ENCODE measurements at regions not wholly inside any gene's neighbourhood (a gene's known extent, or its start where the extent isn't known, plus 50 kb on each side); places are given as distances from the start of the nearest gene placed in this dataset.

DNA sequence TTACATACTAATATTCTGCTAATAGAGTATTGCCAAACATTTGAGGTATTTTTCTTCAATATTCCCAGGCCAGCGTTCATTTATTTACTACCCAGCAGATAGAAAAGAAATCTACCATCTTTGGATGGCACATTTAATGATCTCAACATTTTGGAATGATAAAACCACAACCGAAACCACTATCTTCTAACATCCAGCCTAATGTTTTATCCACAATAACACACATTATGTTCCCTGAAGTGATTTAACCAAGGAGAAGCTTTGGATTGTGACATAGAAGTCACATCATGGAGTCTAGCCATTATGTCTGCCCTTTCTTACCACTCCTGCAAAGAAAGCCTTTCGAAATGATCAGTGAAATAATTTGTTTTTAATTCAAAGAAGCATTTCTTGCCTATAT, 497.1 kb upstream of the PLXNA2 start:
- DNase-seq: no peak

DNA sequence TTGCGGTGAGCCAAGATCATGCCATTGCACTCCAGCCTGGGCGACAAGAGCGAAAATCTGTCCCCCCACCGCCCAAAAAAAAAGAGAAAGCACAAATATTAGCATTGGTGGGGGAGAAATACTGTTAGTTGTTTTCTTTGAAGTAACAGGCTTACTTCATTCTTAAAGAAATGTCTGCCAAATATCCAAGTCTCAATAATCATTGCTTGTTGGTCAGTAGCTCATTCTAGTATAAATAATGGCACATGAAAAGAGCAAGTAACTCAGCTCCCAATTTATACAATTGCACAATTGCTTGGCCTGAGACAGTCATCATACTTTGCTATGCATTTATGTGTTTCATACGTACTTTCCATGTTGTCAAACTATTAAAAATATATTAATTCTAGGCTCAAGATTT, 499.2 kb upstream of the PLXNA2 start:
- DNase-seq: no peak

DNA sequence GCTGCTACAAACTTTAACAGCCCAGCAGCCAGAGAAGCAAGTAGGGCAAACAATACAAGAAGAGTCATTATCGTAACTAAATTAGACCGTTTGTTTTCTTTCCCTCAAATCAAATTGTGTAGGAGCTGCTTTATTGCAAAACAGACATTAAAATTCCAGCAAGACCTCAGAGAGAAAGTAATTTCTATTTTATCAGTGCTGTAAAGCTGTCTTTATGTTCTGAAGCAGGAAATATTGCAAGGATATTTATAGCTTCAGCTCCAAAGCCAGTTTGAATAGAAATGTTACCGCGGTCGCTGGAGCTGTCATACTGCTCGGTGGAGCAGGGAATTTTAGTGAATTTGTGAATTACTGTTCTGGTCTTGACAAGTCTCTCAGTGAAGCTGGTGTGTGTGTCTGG, 503.8 kb upstream of the PLXNA2 start:
- DNase-seq: no peak

DNA sequence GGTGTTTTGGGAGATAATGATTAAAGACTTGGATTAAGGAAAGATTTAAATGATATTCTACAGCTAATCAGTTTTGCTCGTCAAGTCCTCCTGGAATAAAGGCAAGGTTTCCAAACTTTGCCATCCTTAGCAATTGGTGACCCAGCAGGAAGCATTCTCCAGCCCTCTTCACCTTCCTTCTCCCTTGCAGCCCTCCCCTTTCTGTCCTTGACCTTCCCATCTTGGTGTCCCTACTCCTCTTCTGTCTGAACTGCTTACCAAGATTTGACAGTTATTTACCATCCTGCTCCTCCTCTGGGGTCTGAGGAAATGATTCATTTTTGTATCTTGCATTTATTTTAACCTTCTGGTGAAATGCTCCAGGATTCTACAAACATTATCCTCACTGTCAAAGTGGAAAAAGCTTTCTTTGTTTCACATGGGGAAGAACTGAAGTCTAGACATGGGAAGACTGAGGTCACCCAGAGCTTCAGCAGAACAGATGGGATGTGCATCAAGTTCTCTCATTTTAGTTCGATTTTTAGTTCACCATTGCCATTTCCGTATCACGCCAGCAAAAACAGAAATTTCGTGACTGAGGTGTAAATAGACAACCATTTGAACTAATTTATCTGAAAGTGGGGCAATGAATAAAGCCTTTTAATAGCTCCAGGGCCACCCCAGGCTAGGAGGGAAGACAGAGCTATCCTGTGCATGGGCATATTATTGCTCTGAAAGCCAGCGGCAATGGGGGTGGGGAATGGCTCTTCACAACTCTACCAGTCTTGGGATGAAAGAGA, 504.4 kb upstream of the PLXNA2 start:
- DNase-seq: no peak

- DNase-seq: no peak
Measured at GRCh38 chr1:208756339-208756981, 512.3 kb upstream of the PLXNA2 start.

DNA sequence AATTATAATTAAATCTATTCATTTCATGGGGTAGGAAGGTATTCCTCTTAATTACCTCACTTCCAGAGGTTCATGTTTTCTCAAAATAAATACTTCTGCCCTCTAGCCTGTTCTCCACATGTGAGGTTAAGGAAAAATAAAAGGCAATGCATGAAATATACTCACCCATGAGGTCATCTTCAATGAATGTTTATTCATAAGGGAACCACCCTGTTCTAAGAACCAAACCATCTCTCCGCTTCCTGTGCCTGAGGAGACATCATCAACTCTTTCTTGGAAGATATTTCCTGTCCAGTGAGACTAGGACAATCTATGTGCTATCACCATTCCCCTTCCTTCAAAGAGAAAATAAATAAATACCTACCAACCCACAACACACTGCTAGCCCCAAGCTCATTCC, 513.7 kb upstream of the PLXNA2 start:
- no peak for DNase-seq

GRCh38 chr1:208759255-208759654, 515.1 kb upstream of the PLXNA2 start:
- no peak for DNase-seq

DNA sequence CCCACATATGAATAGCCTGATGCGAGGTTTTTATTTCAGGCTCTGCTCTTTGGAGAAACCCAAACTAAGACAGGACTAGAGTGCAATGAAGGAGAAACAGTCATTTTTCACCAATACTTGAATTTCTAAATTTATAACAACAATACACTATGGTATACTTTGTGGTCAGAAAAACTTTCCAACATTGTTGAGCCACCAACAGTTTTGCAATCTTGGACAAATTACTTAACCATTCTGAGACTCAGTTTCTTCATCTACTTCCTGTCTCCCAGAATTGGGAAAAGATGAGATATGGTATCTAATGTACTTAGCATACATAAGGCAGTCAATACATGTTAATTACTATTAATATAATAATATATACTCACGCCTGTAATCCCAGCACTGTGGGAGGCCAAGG, 519.8 kb upstream of the PLXNA2 start:
- no peak for DNase-seq

GRCh38 chr1:208766832-208767231, 522.6 kb upstream of the PLXNA2 start:
- no peak for DNase-seq

DNA sequence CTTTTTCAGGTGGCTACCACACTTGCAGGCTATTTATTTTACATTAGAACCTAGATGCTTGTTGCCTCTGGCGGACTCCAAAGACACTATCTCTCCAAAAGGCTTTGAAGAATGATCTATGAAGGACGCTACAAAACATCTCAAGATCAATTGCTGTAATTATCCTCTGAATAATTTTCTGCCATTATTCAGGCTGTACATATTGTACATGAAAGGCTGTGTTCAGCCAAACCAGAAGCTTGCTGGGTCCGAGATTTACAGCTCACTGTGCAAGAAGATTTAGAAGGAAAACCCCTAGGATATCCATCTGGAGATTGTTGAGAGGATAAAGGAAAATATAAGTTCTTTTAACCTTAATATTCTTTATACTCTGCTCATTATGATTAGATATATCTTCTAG, 523.6 kb upstream of the PLXNA2 start:
- no peak for DNase-seq

DNA sequence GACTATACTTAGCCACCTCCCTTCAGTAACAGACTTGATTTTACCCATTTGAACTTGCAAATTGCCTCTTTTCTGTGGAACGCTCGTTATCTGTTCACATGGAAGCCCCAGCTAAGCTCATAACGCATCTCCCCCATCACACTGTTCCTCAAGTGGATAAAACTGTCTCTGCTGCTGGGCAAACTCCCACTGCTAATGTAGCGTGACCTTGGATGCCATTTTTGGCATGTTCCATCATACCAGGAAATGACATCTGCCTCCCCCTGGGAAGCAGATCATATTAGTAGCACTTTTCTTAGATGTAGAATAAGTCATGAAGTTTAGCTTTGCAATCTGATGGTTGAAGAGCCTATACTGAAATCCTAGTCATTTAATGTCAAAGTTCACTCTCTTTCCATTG, 528.7 kb upstream of the PLXNA2 start:
- no peak for DNase-seq

- DNase-seq: no peak
Measured at GRCh38 chr1:208775841-208776240, 531.7 kb upstream of the PLXNA2 start.

- DNase-seq: no peak
Measured at GRCh38 chr1:208778417-208778816, 534.2 kb upstream of the PLXNA2 start.

DNA sequence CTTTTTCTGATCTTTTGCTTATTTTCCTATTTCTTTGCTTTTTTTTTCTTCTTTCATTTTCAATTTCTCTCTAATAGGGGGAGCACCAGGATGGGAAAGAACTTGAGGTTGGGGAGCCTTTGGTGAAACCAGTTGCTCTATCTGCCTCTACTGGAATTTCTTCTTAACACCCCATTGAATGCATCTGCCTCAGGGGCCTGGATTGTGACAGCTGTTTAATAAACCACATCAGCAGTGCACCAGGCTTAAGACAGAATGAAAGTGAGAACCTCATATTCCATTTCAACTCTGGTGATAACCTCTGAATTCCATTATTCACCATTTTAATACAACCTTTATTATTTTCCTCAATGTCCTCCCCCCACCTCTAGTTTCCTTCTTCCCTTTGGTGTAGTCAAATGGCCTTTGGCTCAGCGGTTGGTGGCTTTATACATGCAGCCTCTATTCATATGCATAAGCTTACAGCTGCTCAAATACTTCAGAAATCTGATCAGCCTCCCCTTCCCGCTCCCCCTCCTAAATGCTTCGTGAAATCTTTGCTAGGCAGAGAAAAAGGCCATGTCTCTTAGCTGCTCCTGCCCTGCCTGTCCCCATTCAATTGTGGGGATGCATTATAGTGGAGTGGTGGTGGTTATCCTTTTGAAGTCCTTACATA, 537.3 kb upstream of the PLXNA2 start:
- DNase-seq: no peak

DNA sequence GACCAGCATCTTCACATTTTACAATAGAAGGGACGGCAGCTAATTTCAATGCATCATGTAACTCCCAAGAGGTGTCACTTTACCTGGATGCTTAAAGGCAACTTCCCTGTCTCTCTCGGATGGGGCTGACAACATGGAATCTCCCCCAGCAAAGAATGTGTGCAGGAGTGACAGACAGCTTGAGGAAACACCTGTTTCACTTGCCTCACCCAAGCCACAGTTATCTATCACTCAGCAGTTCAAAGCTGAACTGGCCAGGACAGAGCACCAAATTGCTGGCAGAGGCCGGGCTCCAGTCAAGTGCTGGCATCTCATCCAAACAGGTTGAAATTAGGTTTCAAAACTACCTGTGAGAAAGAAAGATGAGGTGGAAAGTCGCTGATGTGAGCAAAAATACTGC, 538.0 kb upstream of the PLXNA2 start:
- no peak for DNase-seq

DNA sequence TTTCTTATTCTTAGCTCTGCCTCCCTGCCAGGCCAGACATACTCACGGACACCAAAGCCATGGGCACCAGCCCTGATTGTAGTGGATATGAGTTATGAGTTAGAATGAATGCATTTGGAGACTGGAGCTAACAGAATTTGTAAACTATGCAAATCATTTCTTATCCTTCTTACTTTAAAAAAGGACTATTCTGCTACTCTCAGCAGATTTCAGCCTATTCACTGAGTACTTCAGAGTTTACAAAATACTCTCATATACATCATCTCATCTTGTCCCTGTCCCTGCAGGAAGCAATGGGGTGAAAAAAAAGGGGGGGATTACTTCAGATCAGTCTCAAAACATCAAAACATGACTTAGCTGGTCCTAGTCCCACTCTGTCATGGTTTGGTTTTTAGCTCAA, 541.4 kb upstream of the PLXNA2 start:
- DNase-seq: no peak

DNA sequence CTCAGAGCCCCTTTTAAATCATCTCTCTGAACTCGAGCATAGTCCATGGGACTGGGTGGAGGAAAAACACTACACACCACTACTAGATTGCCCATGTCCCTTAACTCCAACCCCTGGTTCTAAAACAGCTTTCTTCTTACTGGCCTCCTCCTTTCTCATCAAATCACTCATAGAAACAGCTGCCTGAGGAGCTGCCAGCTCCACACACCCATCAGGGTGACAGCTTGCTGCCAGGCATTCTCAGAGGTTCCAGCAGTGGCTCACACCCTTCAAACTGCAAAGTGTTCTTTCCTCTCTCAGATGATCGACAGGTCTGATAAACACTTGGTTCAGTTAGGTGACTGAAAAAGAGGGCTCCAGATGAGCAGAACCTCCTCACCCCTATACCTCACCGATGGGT, 543.0 kb upstream of the PLXNA2 start:
- no peak for DNase-seq

GRCh38 chr1:208788013-208788540, 543.9 kb upstream of the PLXNA2 start:
- no peak for DNase-seq

- no peak for DNase-seq
Measured at GRCh38 chr1:208791456-208791855, 547.3 kb upstream of the PLXNA2 start.

DNA sequence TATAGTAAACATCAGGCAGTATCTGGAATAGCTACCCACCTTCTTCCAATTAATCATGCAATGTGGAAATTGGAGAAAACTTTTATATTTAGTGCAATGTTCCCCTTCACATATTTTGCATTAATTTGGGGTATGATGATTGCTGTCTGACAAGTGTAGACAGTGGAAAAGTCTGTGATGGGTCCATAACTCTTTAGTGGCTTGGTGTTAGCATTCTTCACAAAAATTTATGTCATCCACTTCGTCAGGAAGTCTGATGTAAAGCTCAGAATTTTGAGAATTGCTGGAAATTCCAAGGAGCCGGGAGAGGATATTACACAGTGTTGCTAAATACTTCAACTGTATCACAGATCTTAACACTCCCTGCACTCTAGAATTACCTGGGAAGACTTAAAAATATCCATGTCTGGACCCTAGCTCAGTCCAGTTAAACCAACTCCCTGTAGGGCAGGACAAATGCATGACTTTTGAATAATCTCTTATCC, 549.7 kb upstream of the PLXNA2 start:
- no peak for DNase-seq

- no peak for DNase-seq
Measured at GRCh38 chr1:208799186-208799585, 555.0 kb upstream of the PLXNA2 start.

DNA sequence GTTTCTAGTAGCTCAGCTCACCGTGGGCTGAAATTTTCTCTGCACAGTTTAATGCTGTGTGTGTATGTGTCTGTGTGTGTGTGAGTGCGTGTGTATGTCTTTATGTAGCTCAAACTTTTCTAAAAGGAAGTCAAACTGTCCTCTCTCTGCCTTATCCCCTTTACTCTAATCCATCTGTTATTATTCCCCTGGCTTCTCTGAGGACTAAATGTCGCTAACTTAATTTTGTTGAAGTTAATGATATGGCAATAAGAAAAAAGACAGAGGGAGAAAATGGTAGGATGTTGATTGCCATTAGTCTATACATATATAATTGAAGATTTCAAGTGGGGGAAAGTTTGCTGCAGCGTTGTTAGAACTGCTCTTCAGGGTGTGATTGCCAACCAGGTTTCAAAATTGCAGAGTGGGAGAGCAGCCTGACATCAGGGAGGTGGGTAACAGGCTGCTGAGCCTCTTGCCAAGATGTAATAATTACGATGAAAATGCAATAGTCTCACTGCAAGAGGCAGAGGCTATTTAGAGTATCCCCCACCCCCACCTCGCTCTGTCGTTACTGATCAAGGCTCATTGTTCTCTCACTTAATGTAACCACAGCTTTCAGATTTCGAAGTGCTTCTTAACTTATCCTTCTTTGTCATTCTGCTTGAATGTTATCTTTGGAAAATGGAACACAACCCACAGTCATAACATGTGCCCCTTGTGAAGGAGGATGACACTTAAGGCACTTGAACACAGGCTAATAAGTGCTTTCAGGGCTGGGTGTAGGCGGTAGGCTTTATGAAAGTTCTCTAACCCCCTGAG, 559.0 kb upstream of the PLXNA2 start:
- DNase-seq: no peak

All from activated effector memory CD4-positive, alpha-beta T cell treated with Interleukin-2 at 50 U/mL for 16 hours (primary cell).